ENCODE measurements at regions not wholly inside any gene's neighbourhood (a gene's known extent, or its start where the extent isn't known, plus 50 kb on each side); places are given as distances from the start of the nearest gene placed in this dataset.

DNA sequence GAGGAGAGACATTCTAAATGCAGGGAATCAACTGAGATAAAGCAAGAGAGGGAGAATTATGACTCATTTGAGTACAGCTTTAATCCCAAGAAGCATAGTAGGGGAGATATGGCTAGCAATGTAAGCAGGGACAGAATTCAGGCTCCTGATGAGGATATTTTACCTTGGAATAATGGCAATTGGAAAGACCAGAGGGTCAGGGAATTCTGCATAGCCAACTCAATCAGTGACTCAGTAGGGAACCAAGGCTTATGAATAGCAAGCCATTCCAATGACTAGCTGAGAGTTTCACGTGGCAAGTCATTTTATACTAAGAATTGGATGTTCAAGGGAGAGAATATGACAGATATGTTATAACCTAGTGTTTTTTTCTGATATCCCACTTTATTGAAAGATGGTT lies 563.8 kb upstream of the NETO1 start:
- Mint-ChIP-seq H3K4me3 (no peak overlapping the region), H3K36me3 (ENCODE audit: low read depth) (peaks cover 7% of the 10 kb centered on the region; the same call in 2 of the 3 replicates), H3K27ac (peak overlapping the region; percentile 21; the same call in 1 of the 2 replicates), H3K9me3 (0 out of 3 replicates have a peak, but pooled peaks cover 4% of the 10 kb centered on the region), H3K27me3 (ENCODE audit: insufficient read depth, low read depth, poor library complexity) (peaks cover 2% of the 10 kb centered on the region), H3K4me1 (peaks cover 17% of the 10 kb centered on the region)
- Histone ChIP-seq H3K4me2 (peak overlapping the region; percentile 53; the same call in 1 of the 2 replicates), H3F3A (replicated peaks; ENCODE audit: low read depth) (no peaks in the 10 kb centered on the region), H3K4me1 (ENCODE audit: insufficient read depth) (peaks cover 12% of the 10 kb centered on the region), H3K27me3 (ENCODE audit: insufficient read depth) (no peaks in the 10 kb centered on the region), H3K27ac (ENCODE audit: low read depth) (peak overlapping the region; percentile 64), H3K9me2 (ENCODE audit: insufficient read depth) (no peaks in the 10 kb centered on the region), H3K4me3 (no peak overlapping the region), H2AFZ (no peak overlapping the region), H4K20me1 (replicated peaks; ENCODE audit: insufficient read depth) (no peaks in the 10 kb centered on the region), H3K36me3 (ENCODE audit: insufficient read depth) (no peaks in the 10 kb centered on the region), H3K79me2 (replicated peaks; ENCODE audit: insufficient read depth) (no peaks in the 10 kb centered on the region)
- ATAC-seq (peak; percentile 71), DNase-seq (ENCODE audit: low spot score) (peak; percentile 66)
- TF ChIP-seq JUNB (IDR thresholded peaks at IDR 0.05; ENCODE audit: unreplicated experiment) (no peak), STAT1 (IDR thresholded peaks at IDR 0.05; ENCODE audit: unreplicated experiment) (no peak), NANOG (IDR thresholded peaks at IDR 0.05; ENCODE audit: borderline replicate concordance) (peak; percentile 62; the same call in 1 of the 2 replicates), EZH2phosphoT487 (IDR thresholded peaks at IDR 0.05; ENCODE audit: unreplicated experiment) (no peak), REST (IDR thresholded peaks at IDR 0.05; ENCODE audit: unreplicated experiment) (no peak), POLR2AphosphoS5 (IDR thresholded peaks at IDR 0.05; ENCODE audit: low read depth) (no peak), EZH2 (IDR thresholded peaks at IDR 0.05; ENCODE audit: low read depth, unreplicated experiment) (no peak), ZNF331 (CRISPR knock-in tag; IDR thresholded peaks at IDR 0.05; ENCODE audit: low read depth) (no peak), CREB1 (CRISPR knock-in tag; IDR thresholded peaks at IDR 0.05; ENCODE audit: low read depth) (no peak)
- TF ChIP-seq, protein P1, sequence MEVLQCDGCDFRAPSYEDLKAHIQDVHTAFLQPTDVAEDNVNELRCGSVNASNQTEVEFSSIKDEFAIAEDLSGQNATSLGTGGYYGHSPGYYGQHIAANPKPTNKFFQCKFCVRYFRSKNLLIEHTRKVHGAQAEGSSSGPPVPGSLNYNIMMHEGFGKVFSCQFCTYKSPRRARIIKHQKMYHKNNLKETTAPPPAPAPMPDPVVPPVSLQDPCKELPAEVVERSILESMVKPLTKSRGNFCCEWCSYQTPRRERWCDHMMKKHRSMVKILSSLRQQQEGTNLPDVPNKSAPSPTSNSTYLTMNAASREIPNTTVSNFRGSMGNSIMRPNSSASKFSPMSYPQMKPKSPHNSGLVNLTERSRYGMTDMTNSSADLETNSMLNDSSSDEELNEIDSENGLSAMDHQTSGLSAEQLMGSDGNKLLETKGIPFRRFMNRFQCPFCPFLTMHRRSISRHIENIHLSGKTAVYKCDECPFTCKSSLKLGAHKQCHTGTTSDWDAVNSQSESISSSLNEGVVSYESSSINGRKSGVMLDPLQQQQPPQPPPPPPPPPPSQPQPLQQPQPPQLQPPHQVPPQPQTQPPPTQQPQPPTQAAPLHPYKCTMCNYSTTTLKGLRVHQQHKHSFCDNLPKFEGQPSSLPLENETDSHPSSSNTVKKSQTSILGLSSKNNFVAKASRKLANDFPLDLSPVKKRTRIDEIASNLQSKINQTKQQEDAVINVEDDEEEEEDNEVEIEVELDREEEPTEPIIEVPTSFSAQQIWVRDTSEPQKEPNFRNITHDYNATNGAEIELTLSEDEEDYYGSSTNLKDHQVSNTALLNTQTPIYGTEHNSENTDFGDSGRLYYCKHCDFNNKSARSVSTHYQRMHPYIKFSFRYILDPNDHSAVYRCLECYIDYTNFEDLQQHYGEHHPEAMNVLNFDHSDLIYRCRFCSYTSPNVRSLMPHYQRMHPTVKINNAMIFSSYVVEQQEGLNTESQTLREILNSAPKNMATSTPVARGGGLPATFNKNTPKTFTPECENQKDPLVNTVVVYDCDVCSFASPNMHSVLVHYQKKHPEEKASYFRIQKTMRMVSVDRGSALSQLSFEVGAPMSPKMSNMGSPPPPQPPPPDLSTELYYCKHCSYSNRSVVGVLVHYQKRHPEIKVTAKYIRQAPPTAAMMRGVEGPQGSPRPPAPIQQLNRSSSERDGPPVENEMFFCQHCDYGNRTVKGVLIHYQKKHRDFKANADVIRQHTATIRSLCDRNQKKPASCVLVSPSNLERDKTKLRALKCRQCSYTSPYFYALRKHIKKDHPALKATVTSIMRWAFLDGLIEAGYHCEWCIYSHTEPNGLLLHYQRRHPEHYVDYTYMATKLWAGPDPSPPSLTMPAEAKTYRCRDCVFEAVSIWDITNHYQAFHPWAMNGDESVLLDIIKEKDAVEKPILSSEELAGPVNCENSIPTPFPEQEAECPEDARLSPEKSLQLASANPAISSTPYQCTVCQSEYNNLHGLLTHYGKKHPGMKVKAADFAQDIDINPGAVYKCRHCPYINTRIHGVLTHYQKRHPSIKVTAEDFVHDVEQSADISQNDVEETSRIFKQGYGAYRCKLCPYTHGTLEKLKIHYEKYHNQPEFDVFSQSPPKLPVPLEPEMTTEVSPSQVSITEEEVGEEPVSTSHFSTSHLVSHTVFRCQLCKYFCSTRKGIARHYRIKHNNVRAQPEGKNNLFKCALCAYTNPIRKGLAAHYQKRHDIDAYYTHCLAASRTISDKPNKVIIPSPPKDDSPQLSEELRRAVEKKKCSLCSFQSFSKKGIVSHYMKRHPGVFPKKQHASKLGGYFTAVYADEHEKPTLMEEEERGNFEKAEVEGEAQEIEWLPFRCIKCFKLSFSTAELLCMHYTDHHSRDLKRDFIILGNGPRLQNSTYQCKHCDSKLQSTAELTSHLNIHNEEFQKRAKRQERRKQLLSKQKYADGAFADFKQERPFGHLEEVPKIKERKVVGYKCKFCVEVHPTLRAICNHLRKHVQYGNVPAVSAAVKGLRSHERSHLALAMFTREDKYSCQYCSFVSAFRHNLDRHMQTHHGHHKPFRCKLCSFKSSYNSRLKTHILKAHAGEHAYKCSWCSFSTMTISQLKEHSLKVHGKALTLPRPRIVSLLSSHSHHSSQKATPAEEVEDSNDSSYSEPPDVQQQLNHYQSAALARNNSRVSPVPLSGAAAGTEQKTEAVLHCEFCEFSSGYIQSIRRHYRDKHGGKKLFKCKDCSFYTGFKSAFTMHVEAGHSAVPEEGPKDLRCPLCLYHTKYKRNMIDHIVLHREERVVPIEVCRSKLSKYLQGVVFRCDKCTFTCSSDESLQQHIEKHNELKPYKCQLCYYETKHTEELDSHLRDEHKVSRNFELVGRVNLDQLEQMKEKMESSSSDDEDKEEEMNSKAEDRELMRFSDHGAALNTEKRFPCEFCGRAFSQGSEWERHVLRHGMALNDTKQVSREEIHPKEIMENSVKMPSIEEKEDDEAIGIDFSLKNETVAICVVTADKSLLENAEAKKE (CRISPR knock-in tag; IDR thresholded peaks at IDR 0.05) = 0 out of 2 replicates have a peak, but pooled peaks have one; percentile 57
- TF ChIP-seq, protein P2, sequence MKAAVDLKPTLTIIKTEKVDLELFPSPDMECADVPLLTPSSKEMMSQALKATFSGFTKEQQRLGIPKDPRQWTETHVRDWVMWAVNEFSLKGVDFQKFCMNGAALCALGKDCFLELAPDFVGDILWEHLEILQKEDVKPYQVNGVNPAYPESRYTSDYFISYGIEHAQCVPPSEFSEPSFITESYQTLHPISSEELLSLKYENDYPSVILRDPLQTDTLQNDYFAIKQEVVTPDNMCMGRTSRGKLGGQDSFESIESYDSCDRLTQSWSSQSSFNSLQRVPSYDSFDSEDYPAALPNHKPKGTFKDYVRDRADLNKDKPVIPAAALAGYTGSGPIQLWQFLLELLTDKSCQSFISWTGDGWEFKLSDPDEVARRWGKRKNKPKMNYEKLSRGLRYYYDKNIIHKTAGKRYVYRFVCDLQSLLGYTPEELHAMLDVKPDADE (IDR thresholded peaks at IDR 0.05) = no peak
- TF ChIP-seq, protein P3, sequence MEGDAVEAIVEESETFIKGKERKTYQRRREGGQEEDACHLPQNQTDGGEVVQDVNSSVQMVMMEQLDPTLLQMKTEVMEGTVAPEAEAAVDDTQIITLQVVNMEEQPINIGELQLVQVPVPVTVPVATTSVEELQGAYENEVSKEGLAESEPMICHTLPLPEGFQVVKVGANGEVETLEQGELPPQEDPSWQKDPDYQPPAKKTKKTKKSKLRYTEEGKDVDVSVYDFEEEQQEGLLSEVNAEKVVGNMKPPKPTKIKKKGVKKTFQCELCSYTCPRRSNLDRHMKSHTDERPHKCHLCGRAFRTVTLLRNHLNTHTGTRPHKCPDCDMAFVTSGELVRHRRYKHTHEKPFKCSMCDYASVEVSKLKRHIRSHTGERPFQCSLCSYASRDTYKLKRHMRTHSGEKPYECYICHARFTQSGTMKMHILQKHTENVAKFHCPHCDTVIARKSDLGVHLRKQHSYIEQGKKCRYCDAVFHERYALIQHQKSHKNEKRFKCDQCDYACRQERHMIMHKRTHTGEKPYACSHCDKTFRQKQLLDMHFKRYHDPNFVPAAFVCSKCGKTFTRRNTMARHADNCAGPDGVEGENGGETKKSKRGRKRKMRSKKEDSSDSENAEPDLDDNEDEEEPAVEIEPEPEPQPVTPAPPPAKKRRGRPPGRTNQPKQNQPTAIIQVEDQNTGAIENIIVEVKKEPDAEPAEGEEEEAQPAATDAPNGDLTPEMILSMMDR (conservative IDR thresholded peaks at IDR 0.05; ENCODE audit: low read depth in 2 of 2) = no peak

All from GM23338 (cell line).